GM23338 (cell line): ENCODE measurements at regions not wholly inside any gene's neighbourhood (a gene's known extent, or its start where the extent isn't known, plus 50 kb on each side); places are given as distances from the start of the nearest gene placed in this dataset.

Experiments used
- ATAC-seq: fragments of 200-7000 bp; cut with Tn5 transposase; 3 replicates; pipeline ENCODE4 v1.9.1; 2020
- DNase-seq: peaks from one replicate; pipeline ENCODE4 v3.0.0-alpha.2; 2015; ENCODE audit warnings: low spot score
- H2AFZ ChIP-seq: fragments of 200-600 bp; sonication (generic); 2 replicates; pipeline ENCODE4 v1.8.0; 2016; ENCODE audit warnings: antibody characterized with exemption, mild to moderate bottlenecking, moderate library complexity
- H3F3A ChIP-seq: fragments of 200-600 bp; sonication (generic); replicated peaks from 2 replicates; pipeline ENCODE4 v1.8.0; 2017; ENCODE audit warnings: antibody characterized with exemption, mixed run types, low read depth
- H3K27ac ChIP-seq: fragments of 200-600 bp; sonication (generic); 2 replicates; pipeline ENCODE4 v1.6.1; 2016; ENCODE audit warnings: low read depth
- H3K27me3 ChIP-seq: fragments of 200-600 bp; sonication (generic); 2 replicates; pipeline ENCODE4 v1.8.0; 2016; ENCODE audit warnings: mild to moderate bottlenecking, mixed run types, moderate library complexity; ENCODE audit not compliant: insufficient read depth
- H3K36me3 ChIP-seq: fragments of 200-600 bp; sonication (generic); 2 replicates; pipeline ENCODE4 v1.8.0; 2016; ENCODE audit warnings: mild to moderate bottlenecking; ENCODE audit not compliant: insufficient read depth
- H3K4me1 ChIP-seq: fragments of 200-600 bp; sonication (generic); 2 replicates; pipeline ENCODE4 v1.8.0; 2016; ENCODE audit warnings: mild to moderate bottlenecking, moderate library complexity; ENCODE audit not compliant: insufficient read depth
- H3K4me2 ChIP-seq: fragments of 200-600 bp; sonication (generic); 2 replicates; pipeline ENCODE4 v1.7.1; 2017; ENCODE audit warnings: mixed run types
- H3K4me3 ChIP-seq: fragments of 200-600 bp; sonication (generic); 2 replicates; pipeline ENCODE4 v1.6.1; 2016; ENCODE audit warnings: mixed run types
- H3K79me2 ChIP-seq: fragments of 200-600 bp; sonication (generic); replicated peaks from 2 replicates; pipeline ENCODE4 v1.8.0; 2017; ENCODE audit warnings: mild to moderate bottlenecking; ENCODE audit not compliant: insufficient read depth
- H3K9me2 ChIP-seq: fragments of 200-600 bp; sonication (generic); 2 replicates; pipeline ENCODE4 v1.8.0; 2017; ENCODE audit not compliant: insufficient read depth
- H4K20me1 ChIP-seq: fragments of 200-600 bp; sonication (generic); replicated peaks from 2 replicates; pipeline ENCODE4 v1.8.0; 2017; ENCODE audit warnings: mild to moderate bottlenecking; ENCODE audit not compliant: insufficient read depth
- H3K27ac Mint-ChIP-seq: 2 replicates; pipeline ENCODE4 v1.8.0; 2020; ENCODE audit warnings: inconsistent platforms, mild to moderate bottlenecking, moderate library complexity, mixed read lengths
- H3K27me3 Mint-ChIP-seq: 3 replicates; pipeline ENCODE4 v1.8.0; 2022; ENCODE audit warnings: low read depth, mild to moderate bottlenecking, moderate library complexity, mixed read lengths, inconsistent platforms; ENCODE audit not compliant: insufficient read depth, poor library complexity
- H3K36me3 Mint-ChIP-seq: 3 replicates; pipeline ENCODE4 v1.8.0; 2021; ENCODE audit warnings: low read depth, mild to moderate bottlenecking, inconsistent platforms, moderate library complexity, mixed read lengths
- H3K4me1 Mint-ChIP-seq: 3 replicates; pipeline ENCODE4 v1.8.0; 2020; ENCODE audit warnings: mild to moderate bottlenecking, inconsistent platforms, mixed read lengths
- H3K4me3 Mint-ChIP-seq: 3 replicates; pipeline ENCODE4 v1.8.0; 2021; ENCODE audit warnings: moderate library complexity, mild to moderate bottlenecking, inconsistent platforms, mixed read lengths
- H3K9me3 Mint-ChIP-seq: 3 replicates; pipeline ENCODE4 v1.8.0; 2020; ENCODE audit warnings: moderate library complexity, mild to moderate bottlenecking, inconsistent platforms, mixed read lengths
- CREB1 ChIP-seq: fragments of 250-450 bp; sonication (Bioruptor Pico); IDR thresholded peaks from 2 replicates; pipeline ENCODE4 v1.5.0; 2020; ENCODE audit warnings: low read depth, mild to moderate bottlenecking, moderate library complexity
- EZH2 ChIP-seq: fragments of 200-600 bp; sonication (generic); IDR thresholded peaks from one replicate; pipeline ENCODE4 v1.8.0; 2017; ENCODE audit warnings: antibody characterized with exemption, mild to moderate bottlenecking, low read depth; ENCODE audit not compliant: unreplicated experiment
- EZH2phosphoT487 ChIP-seq: fragments of 200-600 bp; sonication (generic); IDR thresholded peaks from one replicate; pipeline ENCODE4 v1.8.1; 2018; ENCODE audit warnings: antibody characterized with exemption; ENCODE audit not compliant: unreplicated experiment
- JUNB ChIP-seq: IDR thresholded peaks from one replicate; pipeline ENCODE4 v1.6.1; 2016; ENCODE audit warnings: antibody characterized with exemption; ENCODE audit not compliant: unreplicated experiment
- NANOG ChIP-seq: IDR thresholded peaks from 2 replicates; pipeline ENCODE4 v1.6.1; 2016; ENCODE audit warnings: antibody characterized with exemption, borderline replicate concordance
- POLR2AphosphoS5 ChIP-seq: IDR thresholded peaks from 2 replicates; pipeline ENCODE4 v1.6.1; 2016; ENCODE audit warnings: antibody characterized with exemption, low read depth
- STAT1 ChIP-seq: IDR thresholded peaks from one replicate; pipeline ENCODE4 v1.6.1; 2016; ENCODE audit warnings: antibody characterized with exemption; ENCODE audit not compliant: unreplicated experiment
- ZNF114 ChIP-seq: fragments of 250-450 bp; sonication (Bioruptor Pico); IDR thresholded peaks from 2 replicates; pipeline ENCODE4 v1.5.0; 2020; ENCODE audit warnings: mild to moderate bottlenecking, moderate library complexity
- TF ChIP-seq, protein P1 (sequence below), 2 experiments: fragments of 200-600 bp in 1 of 2; sonication (generic) in 1 of 2; conservative IDR thresholded peaks; 2 replicates each; pipeline versions ENCODE4 v1.5.1 to v1.6.1; 2016 to 2017; ENCODE audit warnings: antibody characterized with exemption in 2 of 2, low read depth in 2 of 2, mild to moderate bottlenecking in 2 of 2, moderate library complexity in 1 of 2
- TF ChIP-seq, protein P2 (sequence below): IDR thresholded peaks from one replicate; pipeline ENCODE4 v1.6.1; 2018; ENCODE audit warnings: antibody characterized with exemption; ENCODE audit not compliant: unreplicated experiment
- TF ChIP-seq, protein P3 (sequence below): fragments of 250-450 bp; sonication (Bioruptor Pico); IDR thresholded peaks from 2 replicates; pipeline ENCODE4 v1.5.0; 2020; ENCODE audit warnings: mild to moderate bottlenecking, moderate library complexity

DNA sequence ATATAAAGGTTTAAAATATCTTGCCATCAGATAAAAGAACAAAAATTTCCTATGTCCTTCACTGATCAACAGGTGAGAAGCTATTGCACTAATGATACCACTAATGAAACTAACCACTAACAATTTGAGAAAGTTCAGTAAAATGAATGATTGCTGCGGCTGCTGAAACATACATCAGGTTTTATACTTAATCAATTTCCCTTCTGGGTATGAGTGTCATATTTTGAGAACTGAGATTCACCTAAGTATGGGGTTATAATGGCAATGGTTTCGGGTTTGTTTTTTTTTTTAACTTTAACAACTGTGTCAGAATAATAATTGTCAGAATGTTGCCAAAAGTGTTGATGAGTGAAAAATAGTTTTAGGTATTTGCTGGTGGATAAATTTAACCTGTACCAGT is 151.3 kb upstream of the SLC39A10 start:
- no peaks in the 10 kb centered on the region for H3K27me3 ChIP-seq
- H4K20me1 ChIP-seq: no peaks in the 10 kb centered on the region
- no peaks in the 10 kb centered on the region for H3K36me3 ChIP-seq
- ATAC-seq (no peak), DNase-seq (no peak)
- TF ChIP-seq CREB1 (CRISPR knock-in tag): no peak
- TF ChIP-seq, protein P1, sequence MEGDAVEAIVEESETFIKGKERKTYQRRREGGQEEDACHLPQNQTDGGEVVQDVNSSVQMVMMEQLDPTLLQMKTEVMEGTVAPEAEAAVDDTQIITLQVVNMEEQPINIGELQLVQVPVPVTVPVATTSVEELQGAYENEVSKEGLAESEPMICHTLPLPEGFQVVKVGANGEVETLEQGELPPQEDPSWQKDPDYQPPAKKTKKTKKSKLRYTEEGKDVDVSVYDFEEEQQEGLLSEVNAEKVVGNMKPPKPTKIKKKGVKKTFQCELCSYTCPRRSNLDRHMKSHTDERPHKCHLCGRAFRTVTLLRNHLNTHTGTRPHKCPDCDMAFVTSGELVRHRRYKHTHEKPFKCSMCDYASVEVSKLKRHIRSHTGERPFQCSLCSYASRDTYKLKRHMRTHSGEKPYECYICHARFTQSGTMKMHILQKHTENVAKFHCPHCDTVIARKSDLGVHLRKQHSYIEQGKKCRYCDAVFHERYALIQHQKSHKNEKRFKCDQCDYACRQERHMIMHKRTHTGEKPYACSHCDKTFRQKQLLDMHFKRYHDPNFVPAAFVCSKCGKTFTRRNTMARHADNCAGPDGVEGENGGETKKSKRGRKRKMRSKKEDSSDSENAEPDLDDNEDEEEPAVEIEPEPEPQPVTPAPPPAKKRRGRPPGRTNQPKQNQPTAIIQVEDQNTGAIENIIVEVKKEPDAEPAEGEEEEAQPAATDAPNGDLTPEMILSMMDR (conservative IDR thresholded peaks at IDR 0.05; ENCODE audit: low read depth in 2 of 2): no peak
- no peak for TF ChIP-seq JUNB
- no peak for TF ChIP-seq EZH2
- no peak for TF ChIP-seq ZNF114 (CRISPR knock-in tag)
- no peak overlapping the region for H2AFZ ChIP-seq
- H3K4me2 ChIP-seq: no peak overlapping the region
- Mint-ChIP-seq H3K27me3 (peaks cover 4% of the 10 kb centered on the region), H3K36me3 (peaks cover 8% of the 10 kb centered on the region; the same call in 2 of the 3 replicates), H3K4me3 (no peak overlapping the region), H3K9me3 (peaks cover 9% of the 10 kb centered on the region; the same call in 2 of the 3 replicates), H3K4me1 (no peaks in the 10 kb centered on the region; the same call in 2 of the 3 replicates), H3K27ac (no peak overlapping the region)
- H3K79me2 ChIP-seq: no peaks in the 10 kb centered on the region
- H3K4me1 ChIP-seq: no peaks in the 10 kb centered on the region
- no peak overlapping the region for H3K4me3 ChIP-seq
- H3K27ac ChIP-seq: no peak overlapping the region
- H3K9me2 ChIP-seq: peaks cover 4% of the 10 kb centered on the region; the same call in 1 of the 2 replicates
- H3F3A ChIP-seq: no peaks in the 10 kb centered on the region

DNA sequence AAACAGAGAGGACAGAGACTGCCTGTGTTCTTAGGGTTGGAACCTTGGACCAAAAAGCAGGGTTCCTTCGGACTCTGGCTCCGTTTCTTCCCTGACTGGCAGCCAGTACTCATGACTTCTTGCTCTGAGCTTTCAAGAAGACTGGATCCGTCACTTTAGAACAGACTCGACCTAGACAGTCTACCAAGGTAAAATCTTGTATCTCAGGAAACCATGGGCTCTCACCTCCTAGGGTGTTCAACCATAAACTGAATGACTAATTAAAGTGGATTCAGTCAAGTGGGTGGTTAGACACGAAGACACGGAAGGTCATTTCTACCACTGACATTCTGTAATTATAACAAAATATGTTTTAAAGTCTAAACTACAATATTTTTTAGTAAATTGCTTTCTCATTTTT is 153.8 kb upstream of the SLC39A10 start:
- no peak overlapping the region for H2AFZ ChIP-seq
- TF ChIP-seq, protein P2, sequence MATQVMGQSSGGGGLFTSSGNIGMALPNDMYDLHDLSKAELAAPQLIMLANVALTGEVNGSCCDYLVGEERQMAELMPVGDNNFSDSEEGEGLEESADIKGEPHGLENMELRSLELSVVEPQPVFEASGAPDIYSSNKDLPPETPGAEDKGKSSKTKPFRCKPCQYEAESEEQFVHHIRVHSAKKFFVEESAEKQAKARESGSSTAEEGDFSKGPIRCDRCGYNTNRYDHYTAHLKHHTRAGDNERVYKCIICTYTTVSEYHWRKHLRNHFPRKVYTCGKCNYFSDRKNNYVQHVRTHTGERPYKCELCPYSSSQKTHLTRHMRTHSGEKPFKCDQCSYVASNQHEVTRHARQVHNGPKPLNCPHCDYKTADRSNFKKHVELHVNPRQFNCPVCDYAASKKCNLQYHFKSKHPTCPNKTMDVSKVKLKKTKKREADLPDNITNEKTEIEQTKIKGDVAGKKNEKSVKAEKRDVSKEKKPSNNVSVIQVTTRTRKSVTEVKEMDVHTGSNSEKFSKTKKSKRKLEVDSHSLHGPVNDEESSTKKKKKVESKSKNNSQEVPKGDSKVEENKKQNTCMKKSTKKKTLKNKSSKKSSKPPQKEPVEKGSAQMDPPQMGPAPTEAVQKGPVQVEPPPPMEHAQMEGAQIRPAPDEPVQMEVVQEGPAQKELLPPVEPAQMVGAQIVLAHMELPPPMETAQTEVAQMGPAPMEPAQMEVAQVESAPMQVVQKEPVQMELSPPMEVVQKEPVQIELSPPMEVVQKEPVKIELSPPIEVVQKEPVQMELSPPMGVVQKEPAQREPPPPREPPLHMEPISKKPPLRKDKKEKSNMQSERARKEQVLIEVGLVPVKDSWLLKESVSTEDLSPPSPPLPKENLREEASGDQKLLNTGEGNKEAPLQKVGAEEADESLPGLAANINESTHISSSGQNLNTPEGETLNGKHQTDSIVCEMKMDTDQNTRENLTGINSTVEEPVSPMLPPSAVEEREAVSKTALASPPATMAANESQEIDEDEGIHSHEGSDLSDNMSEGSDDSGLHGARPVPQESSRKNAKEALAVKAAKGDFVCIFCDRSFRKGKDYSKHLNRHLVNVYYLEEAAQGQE: no peak
- TF ChIP-seq POLR2AphosphoS5 (no peak), CREB1 (CRISPR knock-in tag) (no peak), NANOG (no peak), STAT1 (no peak), JUNB (no peak), EZH2phosphoT487 (no peak)
- TF ChIP-seq, protein P3, sequence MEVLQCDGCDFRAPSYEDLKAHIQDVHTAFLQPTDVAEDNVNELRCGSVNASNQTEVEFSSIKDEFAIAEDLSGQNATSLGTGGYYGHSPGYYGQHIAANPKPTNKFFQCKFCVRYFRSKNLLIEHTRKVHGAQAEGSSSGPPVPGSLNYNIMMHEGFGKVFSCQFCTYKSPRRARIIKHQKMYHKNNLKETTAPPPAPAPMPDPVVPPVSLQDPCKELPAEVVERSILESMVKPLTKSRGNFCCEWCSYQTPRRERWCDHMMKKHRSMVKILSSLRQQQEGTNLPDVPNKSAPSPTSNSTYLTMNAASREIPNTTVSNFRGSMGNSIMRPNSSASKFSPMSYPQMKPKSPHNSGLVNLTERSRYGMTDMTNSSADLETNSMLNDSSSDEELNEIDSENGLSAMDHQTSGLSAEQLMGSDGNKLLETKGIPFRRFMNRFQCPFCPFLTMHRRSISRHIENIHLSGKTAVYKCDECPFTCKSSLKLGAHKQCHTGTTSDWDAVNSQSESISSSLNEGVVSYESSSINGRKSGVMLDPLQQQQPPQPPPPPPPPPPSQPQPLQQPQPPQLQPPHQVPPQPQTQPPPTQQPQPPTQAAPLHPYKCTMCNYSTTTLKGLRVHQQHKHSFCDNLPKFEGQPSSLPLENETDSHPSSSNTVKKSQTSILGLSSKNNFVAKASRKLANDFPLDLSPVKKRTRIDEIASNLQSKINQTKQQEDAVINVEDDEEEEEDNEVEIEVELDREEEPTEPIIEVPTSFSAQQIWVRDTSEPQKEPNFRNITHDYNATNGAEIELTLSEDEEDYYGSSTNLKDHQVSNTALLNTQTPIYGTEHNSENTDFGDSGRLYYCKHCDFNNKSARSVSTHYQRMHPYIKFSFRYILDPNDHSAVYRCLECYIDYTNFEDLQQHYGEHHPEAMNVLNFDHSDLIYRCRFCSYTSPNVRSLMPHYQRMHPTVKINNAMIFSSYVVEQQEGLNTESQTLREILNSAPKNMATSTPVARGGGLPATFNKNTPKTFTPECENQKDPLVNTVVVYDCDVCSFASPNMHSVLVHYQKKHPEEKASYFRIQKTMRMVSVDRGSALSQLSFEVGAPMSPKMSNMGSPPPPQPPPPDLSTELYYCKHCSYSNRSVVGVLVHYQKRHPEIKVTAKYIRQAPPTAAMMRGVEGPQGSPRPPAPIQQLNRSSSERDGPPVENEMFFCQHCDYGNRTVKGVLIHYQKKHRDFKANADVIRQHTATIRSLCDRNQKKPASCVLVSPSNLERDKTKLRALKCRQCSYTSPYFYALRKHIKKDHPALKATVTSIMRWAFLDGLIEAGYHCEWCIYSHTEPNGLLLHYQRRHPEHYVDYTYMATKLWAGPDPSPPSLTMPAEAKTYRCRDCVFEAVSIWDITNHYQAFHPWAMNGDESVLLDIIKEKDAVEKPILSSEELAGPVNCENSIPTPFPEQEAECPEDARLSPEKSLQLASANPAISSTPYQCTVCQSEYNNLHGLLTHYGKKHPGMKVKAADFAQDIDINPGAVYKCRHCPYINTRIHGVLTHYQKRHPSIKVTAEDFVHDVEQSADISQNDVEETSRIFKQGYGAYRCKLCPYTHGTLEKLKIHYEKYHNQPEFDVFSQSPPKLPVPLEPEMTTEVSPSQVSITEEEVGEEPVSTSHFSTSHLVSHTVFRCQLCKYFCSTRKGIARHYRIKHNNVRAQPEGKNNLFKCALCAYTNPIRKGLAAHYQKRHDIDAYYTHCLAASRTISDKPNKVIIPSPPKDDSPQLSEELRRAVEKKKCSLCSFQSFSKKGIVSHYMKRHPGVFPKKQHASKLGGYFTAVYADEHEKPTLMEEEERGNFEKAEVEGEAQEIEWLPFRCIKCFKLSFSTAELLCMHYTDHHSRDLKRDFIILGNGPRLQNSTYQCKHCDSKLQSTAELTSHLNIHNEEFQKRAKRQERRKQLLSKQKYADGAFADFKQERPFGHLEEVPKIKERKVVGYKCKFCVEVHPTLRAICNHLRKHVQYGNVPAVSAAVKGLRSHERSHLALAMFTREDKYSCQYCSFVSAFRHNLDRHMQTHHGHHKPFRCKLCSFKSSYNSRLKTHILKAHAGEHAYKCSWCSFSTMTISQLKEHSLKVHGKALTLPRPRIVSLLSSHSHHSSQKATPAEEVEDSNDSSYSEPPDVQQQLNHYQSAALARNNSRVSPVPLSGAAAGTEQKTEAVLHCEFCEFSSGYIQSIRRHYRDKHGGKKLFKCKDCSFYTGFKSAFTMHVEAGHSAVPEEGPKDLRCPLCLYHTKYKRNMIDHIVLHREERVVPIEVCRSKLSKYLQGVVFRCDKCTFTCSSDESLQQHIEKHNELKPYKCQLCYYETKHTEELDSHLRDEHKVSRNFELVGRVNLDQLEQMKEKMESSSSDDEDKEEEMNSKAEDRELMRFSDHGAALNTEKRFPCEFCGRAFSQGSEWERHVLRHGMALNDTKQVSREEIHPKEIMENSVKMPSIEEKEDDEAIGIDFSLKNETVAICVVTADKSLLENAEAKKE (CRISPR knock-in tag): no peak
- H3K9me3 Mint-ChIP-seq: peaks cover 9% of the 10 kb centered on the region; the same call in 2 of the 3 replicates
- peaks cover 8% of the 10 kb centered on the region; the same call in 2 of the 3 replicates for H3K36me3 Mint-ChIP-seq
- no peak overlapping the region for H3K4me3 Mint-ChIP-seq
- no peaks in the 10 kb centered on the region for H3K79me2 ChIP-seq
- H3K27ac ChIP-seq: no peak overlapping the region
- H3K27me3 Mint-ChIP-seq: peaks cover 2% of the 10 kb centered on the region
- DNase-seq (no peak), ATAC-seq (no peak)
- no peaks in the 10 kb centered on the region; the same call in 2 of the 3 replicates for H3K4me1 Mint-ChIP-seq
- H3K4me1 ChIP-seq: no peaks in the 10 kb centered on the region
- no peaks in the 10 kb centered on the region for H3K9me2 ChIP-seq
- no peaks in the 10 kb centered on the region for H3K36me3 ChIP-seq
- H3K27me3 ChIP-seq: no peaks in the 10 kb centered on the region
- no peak overlapping the region for H3K4me2 ChIP-seq
- no peak overlapping the region for H3K27ac Mint-ChIP-seq
- no peaks in the 10 kb centered on the region for H4K20me1 ChIP-seq
- no peak overlapping the region for H3K4me3 ChIP-seq
- H3F3A ChIP-seq: no peaks in the 10 kb centered on the region
